ENCODE measurements at regions not wholly inside any gene's neighbourhood (a gene's known extent, or its start where the extent isn't known, plus 50 kb on each side); places are given as distances from the start of the nearest gene placed in this dataset.

DNA sequence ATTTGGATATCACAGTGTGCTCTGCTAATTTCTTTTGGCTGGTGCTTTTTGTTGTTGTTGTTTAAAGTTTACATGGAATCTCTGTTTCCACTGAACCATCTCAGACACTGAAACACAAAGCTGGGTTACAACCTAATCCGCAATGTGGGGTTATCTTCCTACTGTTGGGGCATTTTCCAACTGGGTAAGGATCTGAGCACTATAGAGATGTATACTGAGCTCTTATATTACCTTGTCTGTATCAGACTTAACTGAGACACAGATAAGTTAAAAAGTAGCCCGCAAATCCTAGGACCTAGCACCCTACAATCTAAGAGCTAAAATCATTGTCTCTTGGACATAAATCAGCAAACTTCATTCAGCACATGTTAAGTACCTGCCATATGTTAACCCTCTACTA lies 169.2 kb downstream of the LTN1 start:
- TF ChIP-seq, protein P1, sequence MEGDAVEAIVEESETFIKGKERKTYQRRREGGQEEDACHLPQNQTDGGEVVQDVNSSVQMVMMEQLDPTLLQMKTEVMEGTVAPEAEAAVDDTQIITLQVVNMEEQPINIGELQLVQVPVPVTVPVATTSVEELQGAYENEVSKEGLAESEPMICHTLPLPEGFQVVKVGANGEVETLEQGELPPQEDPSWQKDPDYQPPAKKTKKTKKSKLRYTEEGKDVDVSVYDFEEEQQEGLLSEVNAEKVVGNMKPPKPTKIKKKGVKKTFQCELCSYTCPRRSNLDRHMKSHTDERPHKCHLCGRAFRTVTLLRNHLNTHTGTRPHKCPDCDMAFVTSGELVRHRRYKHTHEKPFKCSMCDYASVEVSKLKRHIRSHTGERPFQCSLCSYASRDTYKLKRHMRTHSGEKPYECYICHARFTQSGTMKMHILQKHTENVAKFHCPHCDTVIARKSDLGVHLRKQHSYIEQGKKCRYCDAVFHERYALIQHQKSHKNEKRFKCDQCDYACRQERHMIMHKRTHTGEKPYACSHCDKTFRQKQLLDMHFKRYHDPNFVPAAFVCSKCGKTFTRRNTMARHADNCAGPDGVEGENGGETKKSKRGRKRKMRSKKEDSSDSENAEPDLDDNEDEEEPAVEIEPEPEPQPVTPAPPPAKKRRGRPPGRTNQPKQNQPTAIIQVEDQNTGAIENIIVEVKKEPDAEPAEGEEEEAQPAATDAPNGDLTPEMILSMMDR (IDR thresholded peaks at IDR 0.05; ENCODE audit: extremely low read depth in 1 of 2, insufficient read depth in 1 of 2, low read depth in 1 of 2, low read length in 2 of 2), result no peak
- TF ChIP-seq EZH2 (IDR thresholded peaks at IDR 0.05; ENCODE audit: borderline replicate concordance, low read depth, low read length, severe bottlenecking), result no peak
